GM03348 (cell line): ENCODE measurements at regions not wholly inside any gene's neighbourhood (a gene's known extent, or its start where the extent isn't known, plus 50 kb on each side); places are given as distances from the start of the nearest gene placed in this dataset.

Experiments used
- DNase-seq: peaks from one replicate; pipeline ENCODE4 v3.0.0; 2012; ENCODE audit warnings: low spot score

DNA sequence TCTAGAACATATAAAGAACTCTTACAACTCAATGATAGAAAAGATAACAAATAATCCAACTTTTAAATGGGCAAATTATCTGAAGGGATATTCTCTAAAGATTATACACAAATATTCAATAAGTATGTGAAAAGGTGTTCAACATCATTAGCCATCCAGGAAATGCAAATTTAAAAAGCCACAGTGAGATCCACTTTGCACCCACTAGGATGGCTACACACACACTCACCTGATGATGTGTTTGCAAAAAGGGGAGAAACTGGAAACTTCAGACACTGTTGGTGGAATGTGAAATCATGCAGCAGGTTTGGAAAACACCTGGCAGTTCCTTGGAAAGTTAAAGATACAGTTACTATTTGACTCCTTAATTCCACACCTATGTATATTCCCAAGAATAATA, 87.2 kb upstream of the GYPC start:
- no peak for DNase-seq

DNA sequence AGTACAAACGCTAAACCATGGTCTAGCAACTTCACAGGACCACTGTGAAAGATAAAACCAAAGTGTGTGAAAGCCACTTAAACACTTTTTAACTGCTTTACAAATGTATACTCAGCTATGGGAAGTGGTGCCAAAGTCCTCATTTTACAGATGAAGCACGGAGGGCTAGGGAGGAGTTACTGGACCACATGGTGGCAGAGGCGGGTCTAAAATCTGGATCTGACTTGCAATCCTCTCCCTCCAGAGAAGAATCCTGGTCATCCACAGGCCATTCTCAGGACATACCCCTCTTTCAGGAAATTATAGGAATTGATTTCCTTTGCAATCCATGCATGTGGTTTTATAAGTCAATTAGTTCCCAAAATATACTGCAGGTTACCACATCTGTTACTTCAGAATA, 84.6 kb upstream of the GYPC start:
- DNase-seq = no peak

DNA sequence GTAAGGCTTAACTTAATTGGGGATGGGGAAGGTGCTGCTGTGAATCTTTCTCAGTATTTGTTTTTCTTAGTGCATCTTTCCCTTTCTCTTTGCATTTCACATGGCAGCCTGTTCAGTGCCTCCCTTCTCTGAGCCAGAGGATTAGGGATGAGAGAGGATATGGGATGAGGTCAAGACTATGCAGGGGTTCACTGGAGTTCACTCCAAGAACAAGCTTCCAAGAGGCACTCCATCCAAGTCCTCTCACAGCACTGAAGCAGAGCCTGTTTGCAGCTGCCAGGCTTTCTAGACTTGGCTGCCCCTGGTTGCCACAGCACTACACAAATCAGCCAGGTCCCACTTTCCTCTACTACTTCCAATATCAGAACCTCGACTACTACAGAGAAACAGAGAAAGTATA, 80.3 kb upstream of the GYPC start:
- DNase-seq = no peak

DNA sequence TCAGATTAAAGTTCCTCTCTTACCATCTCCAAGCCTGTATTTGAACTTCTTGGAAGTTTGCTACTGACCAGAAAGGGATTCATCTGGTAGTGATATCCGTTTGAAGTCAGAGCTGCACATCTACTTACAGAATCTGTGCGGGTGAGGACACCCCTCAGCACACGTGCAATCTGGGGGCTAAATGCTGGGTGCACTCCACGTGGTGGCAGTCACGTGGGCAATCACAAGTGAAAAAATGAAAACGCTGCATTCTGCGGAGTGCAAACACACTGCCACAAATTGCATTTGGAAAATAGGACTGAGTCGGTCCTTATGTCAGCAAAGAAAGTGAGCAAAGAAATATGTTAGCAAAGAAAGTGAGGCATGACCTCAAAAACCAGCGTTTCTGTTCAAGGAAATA, 76.1 kb upstream of the GYPC start:
- DNase-seq = no peak

DNA sequence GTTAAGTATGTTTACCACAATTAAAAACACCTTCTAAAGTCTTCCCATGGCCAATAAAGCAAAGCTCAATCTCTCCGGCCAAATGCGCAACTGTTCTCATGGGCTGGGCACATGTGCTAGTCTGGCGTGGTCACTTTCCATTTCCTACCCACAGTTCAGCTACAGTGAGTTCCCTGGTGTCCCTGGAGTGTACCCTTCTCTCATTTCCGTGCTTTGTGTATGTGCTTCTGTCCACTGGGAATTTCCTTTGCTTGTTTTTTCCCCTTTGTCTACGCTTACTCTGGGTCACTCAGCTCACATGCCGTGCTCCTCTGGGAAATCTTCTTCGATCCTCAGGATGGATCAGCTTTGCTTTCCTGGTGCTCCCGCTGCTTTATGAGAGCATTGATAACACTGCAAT, 69.6 kb upstream of the GYPC start:
- no peak for DNase-seq

DNA sequence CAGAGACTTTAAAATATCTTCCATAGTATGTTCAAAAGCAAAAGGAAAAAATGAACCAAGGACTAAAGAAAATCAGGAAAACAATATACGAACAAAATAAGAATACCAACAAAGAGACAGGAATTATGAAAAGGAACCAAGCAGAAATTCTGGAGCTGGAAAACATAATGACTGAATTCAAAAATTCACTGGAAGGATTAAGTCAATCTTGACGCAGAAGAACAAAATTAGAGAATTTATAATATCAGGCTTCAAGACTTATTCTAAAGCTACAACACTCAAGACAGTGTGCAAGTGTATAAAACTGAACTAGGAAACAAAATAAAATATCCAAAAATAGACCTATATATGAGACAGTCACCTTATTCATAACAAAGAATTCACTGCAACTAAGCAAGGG, 56.9 kb upstream of the GYPC start:
- no peak for DNase-seq

DNA sequence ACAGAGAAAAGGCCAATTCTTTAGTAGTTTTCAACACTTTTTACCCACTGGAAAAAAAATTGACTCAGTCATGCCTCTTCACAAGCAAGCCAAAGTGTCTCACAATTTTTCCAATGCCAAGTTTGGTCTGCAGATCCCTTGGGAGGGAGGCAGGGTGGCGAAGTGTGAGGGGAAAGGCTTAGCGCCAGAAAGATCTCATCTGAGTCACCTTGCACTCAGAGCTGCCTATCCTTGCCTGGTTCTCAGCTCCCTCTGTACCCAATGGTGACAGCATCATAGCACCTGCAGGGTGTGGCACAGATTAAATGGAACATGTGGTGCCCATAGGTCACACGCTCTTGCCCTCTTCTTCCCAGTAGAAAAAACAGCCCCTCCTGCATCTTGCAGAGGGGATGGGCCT, 55.2 kb upstream of the GYPC start:
- no peak for DNase-seq

DNA sequence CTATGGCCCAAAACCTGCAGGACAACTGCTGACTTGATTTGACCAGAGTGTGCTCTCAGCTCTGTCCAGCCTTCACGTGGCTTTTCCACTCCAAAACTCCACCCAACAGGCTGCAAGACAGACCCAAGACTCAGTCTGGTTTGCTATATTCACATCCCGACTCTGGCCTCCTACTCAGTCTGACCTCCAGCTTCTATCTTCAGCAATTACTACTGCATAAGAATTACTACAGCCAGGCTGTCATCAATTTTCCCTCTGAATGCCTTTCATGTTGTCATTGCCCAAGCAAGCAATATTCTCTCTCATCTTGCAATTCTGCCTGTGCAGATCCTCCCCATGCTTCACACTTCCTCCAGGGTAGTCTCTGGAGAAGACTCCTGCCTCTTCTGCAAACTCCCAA, 53.6 kb upstream of the GYPC start:
- DNase-seq = no peak
